K562 (cell line): ENCODE measurements at regions not wholly inside any gene's neighbourhood (a gene's known extent, or its start where the extent isn't known, plus 50 kb on each side); places are given as distances from the start of the nearest gene placed in this dataset.

ENCODE experiments used
- ATAC-seq: fragments of 200-7000 bp; cut with Tn5 transposase; 3 replicates; pipeline ENCODE4 v1.9.1; 2020; ENCODE audit warnings: moderate library complexity
- BruUV-seq: library from RNA; stranded (reverse); fragments of 400-500 nt; replicated peaks from 2 replicates; lab custom pipeline; 2021; lab: Mats Ljungman, UMichigan
- CTCF ChIA-PET: fragments of 300-600 bp; formaldehyde crosslinking; extraction: SDS; loops from one replicate; lab custom pipeline; 2021; ENCODE audit warnings: low intra/inter-chr PET ratio; lab: Yijun Ruan, JAX
- POLR2A ChIA-PET: fragments of 300-600, 350-650 bp; sonication (Branson Sonifier 250); formaldehyde crosslinking; extraction: SDS; loops from one replicate; lab custom pipeline; 2021; ENCODE audit warnings: antibody characterized with exemption, inconsistent platforms; lab: Yijun Ruan, JAX
- DNase-seq, 4 experiments: peaks; one replicate each; pipeline versions ENCODE4 v3.0.0 to v3.0.0-alpha.2; 2011 to 2018; ENCODE audit warnings: low spot score in 3 of 4, mixed read lengths in 3 of 4; ENCODE audit errors: extremely low read depth in 1 of 4
- FAIRE-seq: peaks from 2 replicates; lab custom pipeline; 2011; peaks lifted over from hg19 to GRCh38; lab: Jason Lieb, UNC
- H2AFZ ChIP-seq: 2 replicates; pipeline ENCODE4 v1.6.0; 2011; ENCODE audit warnings: low read depth, low read length, control low read depth, inconsistent platforms
- H3K27ac ChIP-seq: fragments of 200-600 bp; 3 replicates; pipeline ENCODE4 v1.8.0; 2011; ENCODE audit warnings: low read depth, mild to moderate bottlenecking, control low read depth, inconsistent platforms, low read length, moderate library complexity, mixed read lengths; ENCODE audit errors: extremely low read depth
- H3K27me3 ChIP-seq, 2 experiments: fragments of 300-600 bp in 1 of 2; 2 replicates in 1 of 2; 3 replicates in 1 of 2; pipeline versions ENCODE4 v1.6.0 to v1.8.0; 2011; ENCODE audit warnings: inconsistent platforms in 2 of 2, low read length in 2 of 2, mild to moderate bottlenecking in 1 of 2, mixed read lengths in 1 of 2, moderate library complexity in 1 of 2; ENCODE audit not compliant: control insufficient read depth in 2 of 2, insufficient read depth in 2 of 2
- H3K36me3 ChIP-seq: fragments of 300-600 bp; 3 replicates; pipeline ENCODE4 v1.8.0; 2011; ENCODE audit warnings: mild to moderate bottlenecking, low read length, inconsistent platforms; ENCODE audit not compliant: control insufficient read depth, insufficient read depth
- H3K4me1 ChIP-seq, 2 experiments: fragments of 200-600 bp in 1 of 2; replicated peaks in 1 of 2; 2 replicates in 1 of 2; 3 replicates in 1 of 2; pipeline versions ENCODE4 v1.5.1 to v1.8.0; 2011; ENCODE audit warnings: inconsistent platforms in 2 of 2, low read length in 2 of 2, mild to moderate bottlenecking in 1 of 2, mixed read lengths in 1 of 2, moderate library complexity in 1 of 2; ENCODE audit not compliant: control insufficient read depth in 2 of 2, insufficient read depth in 2 of 2
- H3K4me2 ChIP-seq: 2 replicates; pipeline ENCODE4 v1.6.1; 2011; ENCODE audit warnings: low read length, control low read depth, inconsistent platforms, mixed read lengths; ENCODE audit not compliant: insufficient read depth
- H3K4me3 ChIP-seq: fragments of 200-600 bp; sonication (generic), shearing (Covaris generic); 2 replicates; pipeline ENCODE4 v1.5.1; 2016; ENCODE audit warnings: control low read depth, inconsistent platforms
- H3K79me2 ChIP-seq: fragments of 200-600 bp; 3 replicates; pipeline ENCODE4 v1.8.0; 2011; ENCODE audit warnings: low read length, inconsistent platforms; ENCODE audit not compliant: control insufficient read depth, insufficient read depth
- H3K9ac ChIP-seq, 2 experiments: 2 replicates each; pipeline versions ENCODE4 v1.6.0 to v1.6.1; 2011; ENCODE audit warnings: low read depth in 2 of 2, low read length in 2 of 2, control low read depth in 1 of 2, inconsistent platforms in 1 of 2, mild to moderate bottlenecking in 1 of 2, mixed read lengths in 1 of 2; ENCODE audit not compliant: insufficient read depth in 1 of 2
- H3K9me1 ChIP-seq: one replicate; pipeline ENCODE4 v1.6.0; 2011; ENCODE audit warnings: inconsistent platforms, mild to moderate bottlenecking, low read length, moderate library complexity; ENCODE audit not compliant: control insufficient read depth, insufficient read depth
- H3K9me3 ChIP-seq: replicated peaks from 2 replicates; pipeline ENCODE4 v1.5.1; 2011; ENCODE audit warnings: low read depth, low read length, inconsistent platforms; ENCODE audit not compliant: control insufficient read depth, insufficient read depth
- H4K20me1 ChIP-seq: replicated peaks from 2 replicates; pipeline ENCODE4 v1.6.1; 2011; ENCODE audit warnings: low read length, inconsistent platforms, mixed read lengths; ENCODE audit not compliant: control insufficient read depth, insufficient read depth
- POLR2H ChIP-seq: IDR thresholded peaks from 2 replicates; pipeline ENCODE4 v1.6.1; 2016; ENCODE audit warnings: missing genetic modification characterization, low read depth, mild to moderate bottlenecking, control low read depth, missing compliant biosample characterization, moderate library complexity
- TAF7 ChIP-seq: fragments of 450-650 bp; IDR thresholded peaks from 2 replicates; pipeline ENCODE4 v1.6.1; 2016; ENCODE audit warnings: missing genetic modification characterization, missing compliant biosample characterization
- ZNF263 ChIP-seq: sonication (generic); formaldehyde crosslinking; IDR thresholded peaks from 2 replicates; pipeline ENCODE4 v1.8.0; 2022; ENCODE audit warnings: mild to moderate bottlenecking, missing genetic modification reagents, borderline replicate concordance
- ZNF57 ChIP-seq: fragments of 450-650 bp; formaldehyde crosslinking; IDR thresholded peaks from 2 replicates; pipeline ENCODE4 v1.4.0; 2020; ENCODE audit warnings: mild to moderate bottlenecking, moderate library complexity
- WGBS: fragments of 100-300 bp; shearing (Covaris generic); methylation state at CpG from one replicate; pipeline ENCODE4 v1.1.6; 2016; ENCODE audit warnings: low coverage, mixed read lengths; ENCODE audit not compliant: insufficient coverage; ENCODE audit errors: missing lambda C conversion rate; 5-methylcytosine and 5-hydroxymethylcytosine counted together
- in situ Hi-C: fragments of 300-500 bp; cut with MboI; formaldehyde crosslinking; loops from 4 replicates; pipeline ENCODE4 v1.15.0; 2018; ENCODE audit warnings: inconsistent platforms, mixed read lengths
- intact Hi-C: fragments of 100-400 bp; cut with micrococcal nuclease; formaldehyde crosslinking; loops from 2 replicates; pipeline ENCODE4 v1.14.2; 2022
- TF ChIP-seq, protein P1 (sequence below): fragments of 450-650 bp; IDR thresholded peaks from 2 replicates; pipeline ENCODE4 v1.7.0; 2016; ENCODE audit warnings: borderline replicate concordance
- TF ChIP-seq, protein P2 (sequence below): fragments of 250-450 bp; sonication (Bioruptor Pico); IDR thresholded peaks from 2 replicates; pipeline ENCODE4 v1.6.1; 2021; ENCODE audit warnings: mild to moderate bottlenecking

GRCh38 chr1:115413208-115413607 is 75.2 kb upstream of the NGF start:
- ATAC-seq = no peak
- Histone ChIP-seq H3K27ac (no peak overlapping the region), H3K27me3 (no peaks in the 10 kb centered on the region; a peak in 1 of 5 replicates), H3K36me3 (no peaks in the 10 kb centered on the region)
- intact Hi-C loops = no loop called here
- DNase-seq = no peak
- BruUV-seq = no TSS peak
- TF ChIP-seq ZNF57 (CRISPR knock-in tag) (no peak), ZNF263 (CRISPR knock-in tag) (no peak), TAF7 (tag) (no peak), POLR2H (tag) (no peak)
- TF ChIP-seq, protein P1, sequence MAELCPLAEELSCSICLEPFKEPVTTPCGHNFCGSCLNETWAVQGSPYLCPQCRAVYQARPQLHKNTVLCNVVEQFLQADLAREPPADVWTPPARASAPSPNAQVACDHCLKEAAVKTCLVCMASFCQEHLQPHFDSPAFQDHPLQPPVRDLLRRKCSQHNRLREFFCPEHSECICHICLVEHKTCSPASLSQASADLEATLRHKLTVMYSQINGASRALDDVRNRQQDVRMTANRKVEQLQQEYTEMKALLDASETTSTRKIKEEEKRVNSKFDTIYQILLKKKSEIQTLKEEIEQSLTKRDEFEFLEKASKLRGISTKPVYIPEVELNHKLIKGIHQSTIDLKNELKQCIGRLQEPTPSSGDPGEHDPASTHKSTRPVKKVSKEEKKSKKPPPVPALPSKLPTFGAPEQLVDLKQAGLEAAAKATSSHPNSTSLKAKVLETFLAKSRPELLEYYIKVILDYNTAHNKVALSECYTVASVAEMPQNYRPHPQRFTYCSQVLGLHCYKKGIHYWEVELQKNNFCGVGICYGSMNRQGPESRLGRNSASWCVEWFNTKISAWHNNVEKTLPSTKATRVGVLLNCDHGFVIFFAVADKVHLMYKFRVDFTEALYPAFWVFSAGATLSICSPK = no peak
- TF ChIP-seq, protein P2, sequence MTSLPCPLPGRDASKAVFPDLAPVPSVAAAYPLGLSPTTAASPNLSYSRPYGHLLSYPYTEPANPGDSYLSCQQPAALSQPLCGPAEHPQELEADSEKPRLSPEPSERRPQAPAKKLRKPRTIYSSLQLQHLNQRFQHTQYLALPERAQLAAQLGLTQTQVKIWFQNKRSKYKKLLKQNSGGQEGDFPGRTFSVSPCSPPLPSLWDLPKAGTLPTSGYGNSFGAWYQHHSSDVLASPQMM (CRISPR knock-in tag) = no peak
- TF ChIP-seq, all 486 proteins: peak for 0
- Histone ChIP-seq H3K4me1 (no peaks in the 10 kb centered on the region), H2AFZ (no peak overlapping the region), H4K20me1 (no peaks in the 10 kb centered on the region), H3K9me1 (no peaks in the 10 kb centered on the region), H3K79me2 (no peaks in the 10 kb centered on the region), H3K9ac (no peak overlapping the region), H3K4me2 (no peak overlapping the region), H3K4me3 (no peak overlapping the region), H3K9me3 (no peaks in the 10 kb centered on the region)
- CTCF ChIA-PET = no interaction called here
- POLR2A ChIA-PET = interaction anchor here (0.6 to 0.7 kb wide), 2 partner anchors 37 to 82 kb away, joined by 3 read pairs; no protein-coding TSS in a partner anchor
- in situ Hi-C loops = no loop called here
- 2% methylated on average over 3 of the region's 3 CpGs for WGBS
- no peak for FAIRE-seq
